HG03097 (cell line): ENCODE measurements at regions not wholly inside any gene's neighbourhood (a gene's known extent, or its start where the extent isn't known, plus 50 kb on each side); places are given as distances from the start of the nearest gene placed in this dataset.

Experiments
- ATAC-seq: cut with Tn5 transposase; IDR thresholded peaks from one replicate; pipeline ENCODE4 v1.9.1; 2021; ENCODE audit not compliant: unreplicated experiment, low FRiP score

DNA sequence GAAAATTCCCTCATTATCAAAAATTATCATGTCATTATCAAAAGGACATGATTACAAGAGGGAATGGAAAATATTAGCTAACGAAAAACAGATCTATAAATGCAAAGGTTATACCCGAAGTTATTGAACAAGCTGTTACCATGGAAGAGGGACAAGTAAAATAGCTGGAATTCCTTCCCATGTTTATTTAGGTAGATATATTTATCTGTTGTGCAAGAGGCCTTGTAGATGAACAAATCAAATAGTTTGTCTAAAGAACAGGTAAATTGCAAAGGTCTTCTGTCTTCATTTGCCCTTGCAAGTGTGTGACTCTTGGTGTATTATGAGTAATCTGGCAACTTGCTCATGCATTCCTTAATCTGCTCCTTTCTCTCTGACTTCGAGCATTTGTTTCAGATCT lies 1170.9 kb downstream of the SORCS1 start:
- no peak for ATAC-seq

DNA sequence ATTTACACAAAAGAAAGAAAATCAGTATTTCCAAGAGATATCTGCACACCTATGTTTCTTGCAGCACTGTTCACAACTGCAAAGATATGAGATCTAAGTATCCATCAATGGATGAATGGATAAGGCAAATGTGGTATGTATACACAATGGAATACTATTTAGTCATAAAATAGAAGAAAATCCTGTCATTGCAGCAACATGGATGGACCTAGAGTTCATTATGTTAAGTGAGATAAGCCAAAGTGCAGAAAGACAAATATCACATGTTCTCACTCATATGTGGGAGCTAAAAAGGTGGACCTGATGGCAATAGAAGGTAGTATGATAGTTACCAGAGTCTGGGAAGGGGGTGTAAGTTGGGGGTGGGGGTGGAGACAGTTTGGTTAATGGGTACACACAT lies 1171.6 kb downstream of the SORCS1 start:
- no peak for ATAC-seq

DNA sequence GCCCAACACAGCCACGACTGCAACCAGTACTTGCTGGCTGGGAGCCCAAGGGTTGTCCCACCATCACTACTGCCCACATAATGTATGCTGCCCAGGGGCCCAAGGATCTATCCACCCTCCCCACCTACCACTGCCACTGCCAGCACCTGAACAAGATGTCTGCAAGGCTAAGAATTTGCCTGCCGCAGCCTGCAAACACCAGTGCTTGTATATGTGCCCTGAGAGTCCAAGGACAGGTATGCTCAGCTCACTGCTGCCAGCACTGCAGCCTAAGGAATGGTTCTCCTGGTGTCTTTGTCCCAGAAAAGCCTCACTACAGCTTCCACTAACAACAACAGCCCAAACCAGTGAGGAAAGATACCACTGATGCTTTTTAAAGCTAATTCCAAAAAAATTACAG lies 1174.0 kb downstream of the SORCS1 start:
- no peak for ATAC-seq

DNA sequence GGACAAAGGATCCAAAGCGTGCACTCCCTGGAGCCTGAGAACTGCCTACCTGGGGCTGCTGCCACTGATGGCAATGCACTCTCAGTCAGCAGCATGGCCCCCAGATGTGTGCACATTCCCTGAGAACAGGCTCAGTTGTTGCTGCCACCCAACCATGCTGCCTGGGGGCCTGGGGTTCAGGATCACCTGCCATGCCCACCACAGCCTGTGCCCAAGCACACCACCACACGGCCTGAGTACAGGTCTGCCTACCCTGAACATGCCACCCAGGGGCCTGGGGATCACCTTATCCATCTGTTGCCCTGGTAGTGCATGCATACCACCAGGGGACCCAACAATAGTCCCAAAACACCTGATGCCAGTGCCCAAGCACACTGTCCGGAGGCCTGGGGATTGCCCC lies 1174.5 kb downstream of the SORCS1 start:
- no peak for ATAC-seq

DNA sequence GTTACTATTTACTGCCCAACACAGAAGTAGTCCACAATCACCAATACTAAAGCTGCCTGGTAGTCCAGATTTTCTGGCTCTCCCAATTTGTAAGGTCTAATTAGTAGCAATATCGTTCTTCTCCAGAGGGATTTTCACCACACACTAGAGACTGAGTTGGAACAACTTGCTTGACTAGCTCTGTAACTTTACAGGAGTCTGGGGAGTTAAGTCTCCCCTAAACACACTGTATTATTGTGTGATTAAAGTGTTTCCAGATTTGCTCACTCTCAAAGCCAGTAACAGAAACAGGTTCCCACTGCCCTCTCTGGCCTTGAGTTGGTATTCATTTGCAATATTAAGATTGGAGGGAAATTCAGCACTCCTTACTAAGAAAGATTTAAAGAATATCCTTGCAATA lies 1175.7 kb downstream of the SORCS1 start:
- no peak for ATAC-seq

DNA sequence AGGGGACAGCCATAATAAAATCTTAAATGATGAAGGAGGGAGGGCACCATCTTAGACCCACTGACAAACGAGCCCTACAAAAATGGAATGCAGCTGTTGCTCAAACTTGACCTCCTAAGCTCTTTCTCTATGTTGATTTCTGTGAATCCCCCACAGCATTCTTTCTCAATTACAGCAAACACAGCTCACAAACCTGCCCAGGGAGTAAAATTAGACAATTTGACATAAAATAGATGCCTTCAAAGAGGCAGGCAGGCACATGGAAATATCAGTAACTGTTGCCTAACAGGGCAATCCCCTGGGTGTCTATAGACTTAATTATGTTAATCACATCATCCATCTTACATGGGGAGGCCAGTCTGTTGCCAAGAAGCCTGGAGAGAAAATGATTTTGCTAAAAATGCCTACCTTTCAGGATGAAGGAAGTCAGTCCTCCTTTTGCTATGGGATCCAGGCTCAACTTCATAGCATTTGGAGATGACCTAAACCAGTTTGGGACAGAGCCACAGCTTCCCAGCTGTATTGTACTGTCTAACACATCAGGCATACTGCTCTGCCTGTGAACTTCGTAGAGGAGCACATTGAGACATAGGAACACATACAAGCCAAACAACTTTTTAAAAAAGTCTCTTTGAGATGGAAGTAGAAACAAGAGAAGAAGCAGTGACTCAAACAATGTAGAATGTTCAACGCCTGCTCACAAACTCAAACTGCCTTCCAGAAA lies 1177.4 kb downstream of the SORCS1 start:
- no peak for ATAC-seq

DNA sequence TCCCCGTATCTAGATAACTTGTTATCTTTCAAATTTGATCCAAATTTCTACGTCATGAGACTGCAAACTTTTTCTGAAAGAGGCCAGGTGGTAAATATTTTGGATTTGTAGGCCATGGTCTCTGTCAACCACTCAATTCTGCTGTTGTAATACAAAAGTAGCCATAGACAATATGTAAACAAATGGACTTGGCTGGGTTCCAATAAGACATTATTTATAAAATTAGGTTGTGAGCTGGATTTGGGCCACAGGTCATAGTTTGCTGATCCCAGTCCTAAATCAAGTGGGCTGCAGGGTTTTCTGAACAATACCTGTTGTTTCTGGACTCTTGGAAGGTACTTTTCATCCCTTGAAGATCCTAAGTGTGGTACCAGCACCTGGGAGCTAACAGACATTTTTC lies 1178.0 kb downstream of the SORCS1 start:
- no peak for ATAC-seq

DNA sequence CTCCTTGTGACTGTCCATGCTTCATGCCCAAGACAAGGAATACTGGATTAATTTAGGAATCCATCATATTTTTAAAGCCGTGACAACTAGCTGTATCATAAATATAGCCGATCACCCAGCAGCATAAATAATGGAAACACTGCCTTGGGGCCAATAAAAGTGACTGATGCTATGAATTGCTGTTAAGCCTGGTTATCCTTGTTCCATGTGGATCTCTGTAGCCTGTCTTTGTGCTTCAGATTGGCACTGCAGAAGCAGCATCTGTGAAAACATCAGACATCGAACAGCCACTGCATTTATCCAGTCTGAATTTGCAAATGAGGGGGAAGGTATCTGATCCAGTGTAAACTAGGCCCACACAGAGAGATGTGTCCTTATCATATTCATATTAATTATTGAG lies 1181.8 kb downstream of the SORCS1 start:
- no peak for ATAC-seq

DNA sequence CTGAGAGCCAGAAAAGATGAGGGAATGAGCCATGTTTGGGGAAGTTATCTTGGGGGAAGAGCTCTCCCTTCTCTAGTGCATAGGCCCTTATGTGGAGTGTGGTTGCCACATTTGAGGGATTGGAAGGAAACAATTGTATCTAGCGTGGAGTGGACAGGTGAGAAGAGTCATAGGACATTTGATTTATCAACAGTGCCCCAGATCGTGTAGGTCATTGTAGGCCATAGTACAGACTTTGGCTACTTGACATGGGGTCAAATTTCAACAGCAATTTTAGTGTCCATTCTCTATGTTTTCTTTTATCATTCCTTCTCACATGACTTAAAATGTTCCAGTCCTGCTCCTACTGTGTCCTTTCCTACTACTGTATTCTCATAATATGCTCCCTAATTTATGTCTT lies 1182.8 kb downstream of the SORCS1 start:
- no peak for ATAC-seq

DNA sequence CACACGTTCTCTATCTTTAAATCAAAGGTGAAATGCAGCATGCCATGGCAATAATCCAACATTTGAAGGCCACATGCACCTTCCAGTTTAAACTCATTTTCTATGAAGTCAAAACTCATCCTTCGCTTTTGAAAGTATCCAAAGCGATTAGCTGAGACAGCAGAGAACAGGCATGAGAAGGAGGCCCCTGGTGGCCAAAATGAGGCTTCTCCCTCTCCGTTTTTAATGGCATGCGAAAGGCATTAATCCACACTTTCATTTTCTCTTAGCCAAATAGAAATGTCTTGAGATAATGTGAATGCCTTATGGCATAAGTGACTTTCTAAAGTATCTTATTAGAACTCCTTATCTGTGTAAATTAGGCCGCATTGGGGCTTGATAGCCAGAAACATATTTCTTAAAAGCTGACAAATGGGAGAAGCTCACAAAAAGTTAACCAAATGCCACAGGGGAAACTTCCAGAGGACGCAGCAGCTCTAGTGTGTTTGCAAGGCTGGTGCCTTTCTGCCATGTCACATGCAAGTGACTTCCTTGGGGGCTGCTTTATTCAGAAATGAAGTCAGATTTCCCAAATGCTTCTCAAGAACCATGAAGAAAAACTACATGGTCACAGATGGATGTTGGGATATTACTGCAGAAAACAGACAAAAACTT lies 1189.6 kb downstream of the SORCS1 start:
- ATAC-seq: no peak

DNA sequence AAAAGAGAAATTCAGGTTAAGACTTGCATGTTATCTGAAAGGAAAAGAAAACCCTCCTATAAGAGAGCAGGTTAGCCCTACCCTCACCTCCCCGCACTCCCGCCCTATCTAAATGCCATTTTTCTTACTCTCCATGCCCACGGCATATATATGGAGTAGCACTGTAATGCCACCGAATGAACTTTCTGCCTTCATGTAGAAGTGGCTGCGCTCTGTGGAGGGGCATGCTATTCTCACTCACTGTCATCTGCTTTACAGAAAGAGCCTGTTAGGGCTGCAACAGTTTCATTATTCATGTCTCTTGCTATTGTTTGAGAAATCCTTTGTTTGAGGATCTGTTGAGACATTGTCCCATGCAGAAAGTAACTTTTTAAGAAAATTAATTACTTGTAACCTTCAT lies 1190.6 kb downstream of the SORCS1 start:
- ATAC-seq: no peak

DNA sequence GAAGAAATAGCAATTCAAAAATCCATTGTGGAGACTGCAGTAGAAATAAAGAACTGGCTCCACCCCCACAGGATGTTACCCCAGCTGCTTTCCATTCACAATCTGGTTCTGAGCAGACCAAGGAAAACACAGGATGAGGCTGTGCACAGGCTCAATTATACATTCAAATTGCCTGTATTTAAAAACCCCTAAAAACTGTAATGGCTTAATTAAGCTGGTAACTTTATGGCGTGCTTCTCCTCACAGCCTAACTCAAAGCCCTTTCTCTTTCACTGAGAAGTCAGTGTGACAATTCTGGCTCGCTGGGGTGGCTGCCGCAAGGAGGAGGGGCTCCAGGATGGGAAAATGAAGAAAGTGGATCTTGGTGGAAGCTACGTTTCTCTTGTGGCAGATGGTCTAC lies 1191.1 kb downstream of the SORCS1 start:
- ATAC-seq: no peak

DNA sequence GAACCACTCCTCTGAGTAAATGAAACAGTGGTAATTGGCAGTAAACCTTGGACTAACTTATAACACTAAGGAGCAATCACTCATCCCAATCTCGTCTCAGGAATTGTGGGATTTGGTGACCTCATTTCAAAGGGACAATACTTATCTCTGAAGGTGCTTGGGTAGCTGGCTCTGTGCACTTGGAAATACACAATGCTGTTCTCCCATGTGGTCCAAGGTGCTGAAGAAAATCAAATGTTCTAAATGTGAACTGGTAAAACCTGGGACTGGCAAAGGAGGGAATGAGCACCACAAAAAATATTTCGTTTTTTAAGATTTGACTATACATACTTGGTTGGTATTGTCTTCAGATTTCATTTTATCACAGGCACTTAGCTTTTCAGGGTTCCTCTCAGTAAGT lies 1193.0 kb downstream of the SORCS1 start:
- ATAC-seq: no peak

DNA sequence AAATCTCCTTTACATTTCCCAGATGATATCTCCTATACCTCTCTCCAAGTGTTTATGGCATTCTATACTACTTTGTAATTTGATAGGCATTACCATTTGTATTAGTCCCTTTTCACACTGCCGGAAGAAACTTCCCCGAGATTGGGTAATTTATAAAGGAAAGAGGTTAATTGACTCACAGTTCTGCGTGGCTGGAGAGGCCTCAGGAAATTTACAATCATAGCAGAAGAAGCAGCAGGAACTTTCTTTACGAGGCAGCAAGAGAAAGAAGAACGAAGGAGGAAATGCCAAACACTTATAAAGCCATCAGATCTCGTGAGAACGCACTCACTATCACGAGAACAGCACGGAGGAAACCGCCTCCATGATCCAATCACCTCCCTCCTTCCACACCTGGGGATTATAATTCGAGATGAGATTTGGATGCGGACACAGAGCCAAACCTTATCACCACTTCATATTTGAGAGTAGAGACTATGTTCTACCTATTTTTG lies 1194.6 kb downstream of the SORCS1 start:
- no peak for ATAC-seq

DNA sequence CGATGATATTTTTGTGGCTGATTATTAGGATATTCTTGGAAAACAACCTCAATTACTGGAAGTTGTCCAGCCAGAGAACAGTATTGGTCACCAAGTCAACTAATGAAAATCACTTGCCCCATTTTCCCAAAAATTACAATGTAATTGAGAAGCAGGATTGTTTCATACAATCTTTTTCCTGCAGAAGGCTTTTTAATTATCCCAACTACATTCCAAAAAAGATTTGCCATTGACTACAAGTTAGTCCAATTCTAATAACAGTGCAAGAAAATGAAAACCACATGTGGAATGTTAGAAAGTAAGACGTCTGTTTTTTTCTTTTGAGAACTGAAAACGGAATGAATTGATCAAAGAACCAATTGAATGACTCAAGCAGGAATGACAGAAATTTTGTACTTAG lies 1195.8 kb downstream of the SORCS1 start:
- ATAC-seq: no peak

DNA sequence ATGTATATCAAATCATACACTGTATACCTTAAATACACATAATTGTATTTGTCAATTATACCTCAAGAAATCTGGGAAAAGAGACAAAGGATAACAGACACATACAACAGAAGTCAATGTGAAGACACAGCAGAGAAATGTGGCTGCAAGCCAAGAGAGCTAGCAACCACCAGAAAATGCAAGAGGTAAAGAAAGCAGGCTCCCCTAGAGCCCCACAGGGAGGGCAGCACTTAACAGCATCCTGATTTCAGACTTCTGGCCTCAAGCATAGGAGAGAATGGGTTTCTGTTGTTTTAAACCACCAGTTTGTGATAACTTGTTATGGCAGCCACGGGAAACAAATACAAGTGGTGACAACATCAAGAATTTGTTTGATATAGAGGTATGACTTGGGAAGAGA lies 1197.2 kb downstream of the SORCS1 start:
- ATAC-seq: no peak

DNA sequence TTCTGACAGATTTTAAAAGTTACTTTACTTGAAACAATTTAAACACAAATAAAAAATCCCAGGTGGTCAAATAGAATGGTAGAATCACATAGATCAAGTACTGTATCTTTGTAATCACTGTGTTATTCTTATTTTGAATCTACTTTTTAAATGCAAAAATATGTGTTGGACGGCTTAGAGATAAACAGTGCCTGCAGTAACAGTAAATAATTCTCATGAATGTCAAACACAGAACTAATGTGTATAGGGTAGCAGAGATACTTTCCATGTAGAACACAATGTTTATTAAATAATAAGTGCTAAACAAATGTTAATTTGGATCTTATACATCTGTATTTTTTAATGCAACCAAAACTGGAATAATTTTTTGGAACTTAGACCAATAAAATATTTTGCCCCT lies 1199.4 kb downstream of the SORCS1 start:
- ATAC-seq: no peak

DNA sequence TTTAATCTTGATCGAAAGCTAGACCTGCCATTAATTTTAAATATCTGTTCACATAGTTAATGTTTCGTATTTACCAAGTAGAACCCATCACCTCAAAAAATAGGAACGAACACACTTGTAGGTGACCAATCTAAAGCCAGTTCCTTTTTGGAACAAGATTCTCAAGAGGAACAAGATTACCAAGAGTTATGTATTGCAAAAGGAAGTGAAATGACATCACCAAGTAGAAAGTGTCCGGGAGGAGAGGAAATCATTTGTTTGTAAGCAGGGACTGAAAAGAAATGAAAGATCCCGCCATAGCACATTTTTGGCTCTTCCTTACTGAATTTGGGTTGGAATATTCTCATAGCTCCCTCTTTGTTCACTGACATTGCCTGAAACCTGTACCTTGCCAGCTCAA lies 1200.5 kb downstream of the SORCS1 start:
- no peak for ATAC-seq

DNA sequence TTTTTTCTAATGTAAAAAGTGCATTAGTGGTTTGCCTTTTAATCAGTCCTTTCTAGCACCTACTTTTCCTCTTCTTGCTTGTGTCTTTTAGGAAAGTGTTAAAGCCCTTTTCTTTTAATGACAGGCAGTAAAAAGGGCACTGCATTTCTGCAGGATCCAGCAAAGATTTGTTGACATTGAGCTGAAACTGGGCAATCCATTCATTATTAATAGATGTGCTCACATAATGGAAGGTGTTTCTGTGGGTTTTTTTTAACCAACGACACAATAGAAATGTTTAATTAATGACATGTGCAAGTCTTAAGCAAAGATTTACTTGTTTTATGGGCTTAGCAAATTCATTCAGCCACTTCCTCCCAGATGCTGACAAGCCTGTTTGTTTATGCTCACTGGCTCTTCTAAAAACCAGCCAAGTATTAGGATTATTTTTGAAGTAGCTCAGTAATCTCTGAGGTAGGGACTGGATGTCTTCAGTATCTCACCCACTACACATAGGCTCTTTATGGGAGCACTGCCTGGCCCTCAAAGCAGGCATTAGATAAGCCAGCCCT lies 1201.1 kb downstream of the SORCS1 start:
- ATAC-seq: no peak

DNA sequence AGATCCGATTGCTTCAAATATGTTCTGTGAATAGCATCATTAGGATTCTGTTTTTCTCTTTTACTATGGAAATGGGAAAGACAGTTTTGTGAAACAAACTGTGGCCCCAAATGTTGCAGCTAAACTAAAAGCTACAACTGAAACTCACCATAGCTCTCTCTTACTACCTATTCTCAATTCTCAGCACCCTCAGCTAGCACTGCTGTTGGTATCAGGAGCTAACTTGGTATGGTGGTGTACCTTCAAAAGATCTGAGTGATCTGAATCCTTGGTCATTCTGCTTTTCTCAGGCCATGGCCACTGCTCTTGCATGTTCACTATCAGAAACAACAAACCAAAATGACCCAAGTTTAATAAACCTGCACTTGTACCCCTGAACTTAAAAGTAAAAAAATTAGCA lies 1208.0 kb downstream of the SORCS1 start:
- ATAC-seq: no peak

DNA sequence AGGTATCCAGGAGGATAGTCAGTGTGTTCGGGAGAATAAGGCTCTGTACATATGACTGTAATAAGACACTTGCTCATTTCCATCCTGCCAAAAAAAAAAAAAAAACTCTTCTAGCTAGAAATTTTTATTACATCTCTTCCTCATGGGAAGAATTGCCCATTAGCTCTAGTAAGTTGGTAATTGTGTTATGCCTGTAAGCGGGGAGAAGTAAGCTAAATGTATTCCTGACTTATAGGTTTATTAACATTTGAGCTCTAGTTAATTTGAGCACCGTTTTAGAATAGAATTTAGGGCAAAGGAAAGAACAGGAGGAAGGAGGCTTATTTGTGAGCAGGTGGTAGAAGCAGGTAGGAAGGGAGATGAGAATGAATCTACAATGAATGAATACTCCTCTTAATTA lies 1210.6 kb downstream of the SORCS1 start:
- no peak for ATAC-seq

DNA sequence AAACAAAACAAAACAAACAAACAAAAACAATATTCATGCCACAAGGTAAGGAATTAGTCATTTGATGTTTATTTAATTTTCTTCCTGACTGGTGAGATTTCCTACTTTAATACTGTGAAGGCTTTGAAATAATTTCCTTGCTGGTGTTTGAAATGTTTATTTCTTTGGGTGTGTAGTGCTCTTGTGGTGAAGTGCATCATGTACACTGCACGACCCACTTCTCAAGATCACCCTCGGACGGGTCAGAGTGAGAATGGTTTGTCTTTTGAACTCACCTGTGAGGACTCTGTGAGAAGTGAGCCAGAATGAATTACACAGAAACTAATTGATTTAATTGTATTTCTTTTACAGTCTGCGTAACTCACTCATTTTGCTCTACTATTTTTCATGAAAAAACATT lies 1211.5 kb downstream of the SORCS1 start:
- no peak for ATAC-seq
